NCI-H2227 (cell line): ENCODE measurements at regions not wholly inside any gene's neighbourhood (a gene's known extent, or its start where the extent isn't known, plus 50 kb on each side); places are given as distances from the start of the nearest gene placed in this dataset.
A peak's percentile ranks its signal among the peaks of the same experiment; 100 is the strongest.
"Not testable (repeated sequence)": the region's sequence is repeated elsewhere in the genome, so short reads cannot be mapped to it uniquely, and the experiment has no call there.

Experiments used
- DNase-seq: peaks from one replicate; lab custom pipeline; 2025; ENCODE audit not compliant: unreplicated experiment; lab: John Stamatoyannopoulos, UW

GRCh38 chr12:78269620-78270019 is 438.9 kb downstream of the NAV3 start:
- DNase-seq = no peak

- no peak for DNase-seq
These were observed 440.9 kb downstream of the NAV3 start for GRCh38 chr12:78271546-78271945.

- no peak for DNase-seq
These were observed 445.2 kb downstream of the NAV3 start for GRCh38 chr12:78275886-78276285.

- DNase-seq = no peak
These were observed 448.1 kb downstream of the NAV3 start for GRCh38 chr12:78278706-78279190.

GRCh38 chr12:78279567-78279966 is 448.9 kb downstream of the NAV3 start:
- DNase-seq = no peak

- not testable (repeated sequence) for DNase-seq
These were observed 450.4 kb downstream of the NAV3 start for GRCh38 chr12:78281102-78281501.

GRCh38 chr12:78284417-78284816 is 453.7 kb downstream of the NAV3 start:
- no peak for DNase-seq

GRCh38 chr12:78290606-78291345 is 460.1 kb downstream of the NAV3 start:
- peak; percentile 41 for DNase-seq

- no peak for DNase-seq
These were observed 462.5 kb downstream of the NAV3 start for GRCh38 chr12:78293059-78293686.

GRCh38 chr12:78301282-78301681 is 470.6 kb downstream of the NAV3 start:
- not testable (repeated sequence) for DNase-seq

- DNase-seq = no peak
These were observed 475.1 kb downstream of the NAV3 start for GRCh38 chr12:78305808-78306207.

- DNase-seq = no peak
These were observed 475.5 kb downstream of the NAV3 start for GRCh38 chr12:78306236-78306635.

- DNase-seq = no peak
These were observed 478.0 kb downstream of the NAV3 start for GRCh38 chr12:78308701-78309100.

GRCh38 chr12:78315028-78315427 is 484.3 kb downstream of the NAV3 start:
- no peak for DNase-seq

GRCh38 chr12:78316136-78316535 is 485.4 kb downstream of the NAV3 start:
- peak; percentile 26 for DNase-seq

- peak; percentile 30 for DNase-seq
These were observed 486.2 kb downstream of the NAV3 start for GRCh38 chr12:78316631-78317468.

- DNase-seq = no peak
These were observed 491.0 kb downstream of the NAV3 start for GRCh38 chr12:78321696-78322095.

- no peak for DNase-seq
These were observed 492.5 kb downstream of the NAV3 start for GRCh38 chr12:78323226-78323625.

GRCh38 chr12:78324234-78324633 is 493.5 kb downstream of the NAV3 start:
- DNase-seq = no peak

- DNase-seq = no peak
These were observed 497.8 kb downstream of the NAV3 start for GRCh38 chr12:78328524-78328923.

GRCh38 chr12:78330131-78330530 is 499.4 kb downstream of the NAV3 start:
- no peak for DNase-seq

GRCh38 chr12:78331181-78331580 is 500.5 kb downstream of the NAV3 start:
- DNase-seq = peak; percentile 43
